Sciatic nerve (tissue), 2 donors: ENCODE measurements at regions not wholly inside any gene's neighbourhood (a gene's known extent, or its start where the extent isn't known, plus 50 kb on each side); places are given as distances from the start of the nearest gene placed in this dataset.

Experiments used
- ATAC-seq: fragments of 200-7000 bp; cut with Tn5 transposase; one replicate; pipeline ENCODE4 v1.9.1; 2020; ENCODE audit warnings: mild to moderate bottlenecking, moderate library complexity
- DNase-seq: peaks from one replicate; pipeline ENCODE4 v3.0.0-alpha.2; 2020; ENCODE audit warnings: low spot score
- intact Hi-C: fragments of 100-400 bp; cut with DNase I; formaldehyde crosslinking; loops from one replicate; pipeline ENCODE4 v1.14.2; 2022
- donor health status: DM: no; HTN: no; CAD: no.
- donor health status: DM: no; HTN: no; CAD: no.

DNA sequence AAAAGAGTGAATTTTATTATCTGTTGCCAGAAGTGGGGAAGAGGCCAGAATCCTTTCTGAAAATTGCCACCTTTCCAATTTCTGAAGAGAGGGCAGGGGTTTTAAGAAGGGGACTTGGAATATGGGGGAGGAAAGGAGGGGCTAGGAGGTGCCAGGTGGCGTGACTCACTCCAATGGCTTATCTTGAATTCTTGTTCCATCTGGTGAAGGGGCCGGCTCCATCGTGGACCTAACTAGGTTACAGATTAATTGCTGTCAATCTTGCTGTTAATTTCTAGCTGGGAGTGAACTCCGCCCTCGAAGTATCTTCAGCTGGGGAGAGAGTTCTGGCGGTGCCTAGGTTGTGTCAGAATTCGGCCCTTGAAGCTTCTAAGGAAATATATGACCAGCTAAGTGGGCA, 138.7 kb downstream of the YTHDC2 start:
- DNase-seq (no peak), ATAC-seq (no peak)
- intact Hi-C loops = no loop called here

DNA sequence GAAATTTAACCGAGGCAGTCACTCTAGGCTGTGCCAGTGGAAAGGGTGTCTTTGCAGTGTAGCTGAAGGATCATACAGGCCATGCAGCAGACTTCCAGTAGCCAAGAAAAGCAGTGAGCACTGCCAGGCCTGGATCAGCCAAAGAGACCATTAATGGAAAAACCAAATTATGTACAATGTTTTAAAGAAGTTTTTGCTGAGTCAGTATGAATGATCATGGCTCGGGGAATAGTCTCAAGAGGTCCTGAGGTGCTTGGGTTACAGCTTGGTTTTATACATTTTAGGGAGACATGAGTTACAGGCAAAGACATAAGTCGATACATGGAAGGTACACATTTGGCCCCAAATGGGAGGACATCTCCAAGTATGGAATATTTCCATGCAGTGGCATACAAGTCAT, 141.3 kb downstream of the YTHDC2 start:
- no peak for ATAC-seq
- DNase-seq = no peak
- intact Hi-C loops = no loop called here

DNA sequence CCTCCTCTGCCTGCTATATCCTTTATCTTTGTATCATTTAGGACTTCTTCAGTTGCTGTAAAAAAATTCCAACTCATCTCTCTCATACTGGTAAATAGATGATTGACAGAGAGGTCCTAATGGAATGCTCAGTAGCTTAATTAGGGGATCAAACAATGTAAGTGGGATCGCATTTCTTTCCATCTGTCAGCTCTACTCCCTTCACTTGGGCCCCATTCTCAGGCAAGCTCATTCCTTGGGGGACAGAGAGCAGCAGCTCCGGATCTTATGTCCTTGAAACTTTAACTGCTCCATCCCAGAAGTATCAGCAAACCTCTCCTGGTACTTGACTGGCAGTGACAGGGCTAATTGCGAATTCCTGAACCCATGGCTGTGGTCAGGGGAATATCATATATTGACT, 146.7 kb downstream of the YTHDC2 start:
- no peak for DNase-seq
- no peak for ATAC-seq
- intact Hi-C loops = no loop called here

DNA sequence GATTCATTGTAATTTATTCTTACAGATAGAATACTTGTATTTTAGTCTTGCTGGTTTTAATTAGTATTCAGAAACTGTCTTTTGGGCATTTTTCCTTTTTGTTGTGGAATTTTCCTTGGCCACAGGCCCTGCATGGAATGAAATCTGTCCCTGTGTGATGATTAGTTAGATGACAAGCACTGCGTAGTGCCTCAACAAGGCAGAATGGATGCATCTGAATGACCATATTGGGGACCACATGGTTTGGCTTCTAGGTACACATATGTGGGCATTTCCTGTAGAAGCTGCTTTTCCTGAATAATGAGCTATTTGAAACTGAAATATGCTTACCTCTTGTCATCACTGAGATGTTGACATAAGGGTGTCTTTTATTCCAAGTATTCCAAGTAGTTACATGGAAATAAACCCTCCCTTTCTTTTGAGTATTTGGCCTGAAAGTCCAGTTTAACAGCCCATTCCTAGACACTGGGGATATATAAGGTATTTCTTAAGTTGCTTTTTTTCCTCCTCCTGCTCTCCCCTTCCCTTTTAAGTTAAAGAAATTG, 147.3 kb downstream of the YTHDC2 start:
- DNase-seq = no peak
- intact Hi-C loops = no loop called here
- ATAC-seq = no peak

DNA sequence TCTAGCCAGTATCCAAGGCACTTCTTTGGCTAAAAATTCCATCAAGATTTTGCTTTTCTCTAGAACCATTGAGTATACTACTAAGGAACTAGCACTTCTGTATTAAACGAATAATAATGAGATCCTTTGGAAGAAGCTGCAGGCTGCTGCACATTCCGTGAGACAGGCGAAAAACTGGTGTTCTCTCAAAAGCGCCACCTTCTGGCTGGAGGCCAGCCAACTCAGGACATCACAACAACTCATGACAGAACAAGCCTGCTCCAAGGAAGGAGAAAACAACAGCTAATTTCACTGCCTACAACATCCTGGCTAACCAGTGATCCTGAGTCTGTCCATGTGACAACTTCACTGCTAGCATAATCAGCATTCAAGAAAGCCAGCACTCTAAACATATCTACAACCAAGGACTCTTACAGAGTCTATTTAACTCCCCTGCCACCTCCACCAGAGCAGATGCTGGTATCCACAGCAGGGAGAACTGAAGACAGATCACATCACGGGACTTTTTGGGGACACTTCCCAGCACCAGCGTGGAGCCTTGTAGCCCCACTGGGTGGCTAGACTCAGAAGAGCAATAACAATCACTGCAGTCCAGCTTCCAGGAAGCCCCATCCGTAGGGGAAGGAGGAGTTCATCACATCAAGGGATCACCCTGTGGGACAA, 150.5 kb downstream of the YTHDC2 start:
- no peak for DNase-seq
- intact Hi-C loops = no loop called here
- ATAC-seq = no peak

DNA sequence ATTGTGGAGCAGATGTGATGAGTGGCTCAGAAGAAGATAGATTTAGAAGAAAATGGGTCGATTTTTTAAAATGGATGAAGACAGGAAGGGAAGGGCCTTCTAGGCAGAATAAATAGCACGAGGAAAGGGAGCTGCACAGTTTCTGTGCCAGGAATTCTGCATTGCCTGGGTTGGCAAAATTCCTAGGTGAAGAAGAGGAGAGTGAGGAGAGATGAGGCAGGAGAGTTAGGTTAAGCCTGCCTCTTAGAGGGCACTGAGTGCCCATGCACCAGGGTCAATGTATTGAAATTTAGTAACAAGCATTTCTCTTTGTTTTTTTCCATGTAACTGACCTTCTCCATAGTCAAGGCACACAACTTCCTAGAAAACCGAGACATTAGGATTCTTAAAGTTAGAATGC, 159.5 kb downstream of the YTHDC2 start:
- intact Hi-C loops = no loop called here
- ATAC-seq (no peak), DNase-seq (no peak)

DNA sequence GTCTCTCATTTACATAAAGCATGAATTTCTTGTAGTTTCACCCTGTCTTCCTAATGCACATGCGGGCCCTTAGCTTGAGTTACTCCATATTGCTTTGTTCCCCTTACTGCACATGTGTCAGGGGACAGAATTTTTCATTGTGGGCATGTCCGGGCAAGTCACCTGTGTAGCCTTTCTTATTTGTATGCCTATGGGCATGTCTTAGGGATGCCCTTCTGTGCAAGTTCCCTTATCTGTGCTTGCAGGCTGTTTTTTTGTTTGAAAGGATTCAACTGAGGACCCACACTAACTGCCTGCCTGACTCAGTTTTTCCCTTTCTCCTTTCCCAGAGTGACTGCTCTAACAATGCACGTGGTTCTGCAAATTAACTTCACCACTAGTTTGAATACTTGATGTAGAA, 161.7 kb downstream of the YTHDC2 start:
- DNase-seq (no peak), ATAC-seq (no peak)
- intact Hi-C loops = no loop called here

DNA sequence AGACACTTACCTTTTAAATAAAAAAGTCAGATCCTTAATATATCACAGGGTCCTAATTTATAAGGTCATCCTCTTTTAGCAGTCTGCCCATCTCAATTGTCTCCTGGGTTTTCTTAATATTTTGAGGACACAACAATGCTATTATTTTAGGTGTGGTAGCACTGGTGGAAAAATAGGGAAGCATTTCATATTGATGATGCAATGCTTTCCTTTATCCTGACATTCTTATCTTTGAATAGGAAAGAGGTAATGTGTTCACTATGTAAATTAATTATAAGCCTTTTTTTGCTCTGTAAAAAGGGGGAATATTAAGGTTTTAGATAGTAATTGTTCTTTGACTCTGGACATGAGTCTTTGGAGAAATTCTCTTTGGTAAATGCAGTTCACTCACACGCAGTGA, 164.7 kb downstream of the YTHDC2 start:
- no peak for DNase-seq
- intact Hi-C loops = no loop called here
- no peak for ATAC-seq

DNA sequence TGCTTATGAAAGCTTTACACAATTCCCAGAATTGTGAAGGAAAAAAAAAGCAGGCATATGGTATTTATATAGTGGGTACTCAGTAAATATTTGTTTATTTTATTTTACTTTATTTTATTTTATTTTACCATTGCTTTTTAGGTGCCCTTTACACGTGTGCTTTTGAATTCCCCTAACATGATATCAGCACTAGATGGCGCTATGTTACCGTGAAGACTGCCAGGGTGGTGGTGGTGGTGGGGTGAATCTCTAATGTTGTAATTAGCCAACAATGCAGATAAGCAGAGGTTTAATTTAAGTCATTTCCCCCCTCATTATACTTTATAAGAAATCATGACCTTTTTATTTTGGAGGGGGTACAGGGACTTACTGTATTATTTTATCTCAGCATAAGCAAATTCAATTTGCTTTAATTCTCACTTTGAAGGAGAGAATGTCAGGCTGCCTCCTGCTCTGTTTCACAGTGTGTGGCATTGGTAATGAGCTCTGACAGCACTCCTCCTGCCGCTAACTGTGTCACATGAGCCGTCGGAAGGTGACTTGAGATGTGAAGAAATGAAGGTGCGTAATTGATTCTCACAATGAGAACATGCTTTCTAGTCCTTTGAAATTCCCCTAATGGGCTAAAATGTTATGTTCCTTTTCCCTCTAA, 165.6 kb downstream of the YTHDC2 start:
- no peak for DNase-seq
- no peak for ATAC-seq
- intact Hi-C loops = no loop called here

- intact Hi-C loops = no loop called here
- DNase-seq (no peak), ATAC-seq (no peak)
These were observed 167.0 kb downstream of the YTHDC2 start for GRCh38 chr5:113680534-113680933.

DNA sequence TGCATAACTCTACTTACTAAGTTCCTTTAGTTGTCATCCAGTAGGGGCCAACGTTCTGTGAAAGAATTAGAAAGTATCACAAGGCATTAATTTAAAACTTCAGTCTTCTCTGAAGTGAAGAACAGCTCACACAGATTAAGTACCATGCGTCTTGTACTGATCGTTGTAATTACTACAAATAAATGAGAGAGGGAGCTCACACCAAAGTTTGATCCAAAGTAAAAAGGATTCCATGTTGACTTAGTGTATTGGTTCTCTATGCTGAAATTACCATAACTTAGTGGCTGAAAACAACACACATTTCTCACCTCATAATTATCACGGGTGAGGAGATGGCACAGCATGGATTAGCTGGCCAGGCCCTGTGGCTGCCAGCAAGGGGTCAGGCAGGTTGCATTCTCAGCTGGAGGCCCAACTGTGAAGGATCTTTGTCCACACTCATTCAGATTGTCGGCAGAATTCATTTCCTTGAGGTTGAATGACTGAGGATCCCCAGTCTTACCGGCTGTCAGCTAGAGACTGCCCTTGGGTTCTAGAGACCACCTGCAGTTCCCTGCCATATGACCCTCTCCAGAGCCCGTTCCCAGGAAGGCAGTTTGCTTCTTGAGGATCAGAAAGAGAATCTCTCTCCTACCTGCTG, 169.1 kb downstream of the YTHDC2 start:
- ATAC-seq = no peak

GRCh38 chr5:113683211-113683610, 169.7 kb downstream of the YTHDC2 start:
- ATAC-seq (no peak), DNase-seq (no peak)
- intact Hi-C loops = no loop called here

More for the DNA sequence above, 169.1 kb downstream of the YTHDC2 start:
- intact Hi-C loops = no loop called here
- no peak for DNase-seq

- DNase-seq = no peak
- intact Hi-C loops = no loop called here
These were observed 173.1 kb downstream of the YTHDC2 start for GRCh38 chr5:113686599-113686998.

GRCh38 chr5:113689647-113690046, 176.2 kb downstream of the YTHDC2 start:
- DNase-seq (no peak), ATAC-seq (no peak)
- intact Hi-C loops = no loop called here

More at GRCh38 chr5:113686599-113686998, 173.1 kb downstream of the YTHDC2 start:
- ATAC-seq = no peak

GRCh38 chr5:113692466-113692865, 179.0 kb downstream of the YTHDC2 start:
- intact Hi-C loops = no loop called here
- no peak for ATAC-seq
- DNase-seq = no peak

GRCh38 chr5:113692891-113693457, 179.5 kb downstream of the YTHDC2 start:
- ATAC-seq (peak; percentile 38), DNase-seq (no peak)
- intact Hi-C loops = no loop called here

DNA sequence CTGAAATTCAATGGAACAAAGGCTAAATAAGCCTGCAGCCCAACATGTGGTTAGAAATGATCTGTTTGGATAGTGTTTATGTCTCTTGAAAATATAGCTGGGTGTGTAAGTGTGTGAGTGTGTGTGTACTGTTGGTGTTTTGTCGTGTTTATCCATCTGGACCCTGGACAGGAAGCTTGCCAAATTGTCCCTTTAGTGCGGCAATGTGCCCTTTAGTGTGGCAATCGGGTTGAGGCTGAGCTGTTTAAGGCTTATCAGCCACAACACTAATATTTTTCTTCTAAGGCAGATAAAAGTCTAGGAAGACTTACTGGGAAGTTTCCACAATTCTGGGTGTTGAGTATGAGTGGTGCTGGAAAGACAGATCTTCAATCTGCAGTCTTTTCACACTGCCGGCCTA, 180.2 kb downstream of the YTHDC2 start:
- DNase-seq = no peak
- intact Hi-C loops = no loop called here
- ATAC-seq = no peak

- intact Hi-C loops = no loop called here
- DNase-seq = no peak
- no peak for ATAC-seq
These were observed 181.1 kb downstream of the YTHDC2 start for GRCh38 chr5:113694576-113694975.

GRCh38 chr5:113703266-113703665, 189.8 kb downstream of the YTHDC2 start:
- ATAC-seq (no peak), DNase-seq (no peak)
- intact Hi-C loops = no loop called here

DNA sequence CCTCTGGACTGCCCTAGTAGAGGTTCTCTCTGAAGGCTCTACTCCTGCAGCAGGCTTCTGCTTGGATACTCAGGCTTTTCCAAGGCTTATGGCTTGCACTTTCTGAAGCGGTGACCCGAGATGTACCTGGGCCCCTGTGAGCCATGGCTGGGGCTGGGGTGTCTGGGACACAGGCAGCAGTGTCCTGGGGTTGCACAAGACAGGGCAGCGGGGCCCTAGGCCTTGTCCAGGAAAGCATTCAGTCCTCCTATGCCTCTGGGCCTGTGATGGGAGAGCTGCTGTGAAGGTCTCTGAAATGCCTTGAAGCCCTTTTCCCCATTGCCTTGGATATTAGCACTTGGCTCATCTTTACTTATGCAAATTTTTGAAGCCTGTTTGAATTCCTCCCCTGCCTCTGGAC, 192.2 kb downstream of the YTHDC2 start:
- DNase-seq (no peak), ATAC-seq (no peak)
- intact Hi-C loops = no loop called here
